Fibroblast of skin of abdomen (primary cell): ENCODE measurements at regions not wholly inside any gene's neighbourhood (a gene's known extent, or its start where the extent isn't known, plus 50 kb on each side); places are given as distances from the start of the nearest gene placed in this dataset.

Experiments used
- DNase-seq: peaks from one replicate; pipeline ENCODE4 v3.0.0-alpha.2; 2013

DNA sequence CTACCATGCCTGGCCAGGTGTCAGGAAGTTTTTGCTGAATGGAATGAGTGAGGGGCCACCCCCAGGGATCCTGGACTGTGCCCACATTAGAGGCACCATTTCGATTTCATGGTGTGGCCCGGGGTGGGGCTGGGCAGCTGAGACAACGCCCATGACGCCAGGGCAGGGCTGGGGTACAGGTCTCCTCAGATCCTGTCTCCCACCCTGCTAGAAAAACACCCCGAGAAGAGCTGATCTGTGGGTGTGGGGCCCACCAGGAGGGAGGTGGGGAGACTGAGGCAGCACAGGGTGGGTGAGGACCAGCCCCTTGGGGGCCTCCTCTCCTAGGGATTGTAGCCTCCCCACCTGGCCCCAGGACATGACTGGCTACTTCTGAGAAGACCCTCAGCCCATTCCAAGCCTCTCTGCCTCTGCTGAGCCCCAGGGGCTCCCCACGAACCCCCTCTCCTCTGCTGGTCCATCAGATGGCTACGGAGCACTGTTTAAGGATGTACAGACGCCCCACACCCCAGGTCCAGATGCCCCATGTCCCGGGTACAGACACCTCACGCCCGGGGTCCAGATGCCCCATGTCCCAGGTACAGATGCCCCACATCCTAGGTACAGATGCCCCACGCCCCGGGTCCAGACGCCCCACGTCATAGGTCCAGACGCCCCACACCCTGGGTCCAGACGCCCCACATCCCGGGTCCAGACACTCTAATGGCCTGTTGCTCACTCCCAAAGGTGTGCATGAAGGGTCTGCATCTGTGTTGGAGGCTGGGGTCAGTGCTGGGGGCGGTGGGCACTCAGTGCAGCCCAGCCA lies 99.4 kb downstream of the MICALL2 start:
- no peak for DNase-seq

DNA sequence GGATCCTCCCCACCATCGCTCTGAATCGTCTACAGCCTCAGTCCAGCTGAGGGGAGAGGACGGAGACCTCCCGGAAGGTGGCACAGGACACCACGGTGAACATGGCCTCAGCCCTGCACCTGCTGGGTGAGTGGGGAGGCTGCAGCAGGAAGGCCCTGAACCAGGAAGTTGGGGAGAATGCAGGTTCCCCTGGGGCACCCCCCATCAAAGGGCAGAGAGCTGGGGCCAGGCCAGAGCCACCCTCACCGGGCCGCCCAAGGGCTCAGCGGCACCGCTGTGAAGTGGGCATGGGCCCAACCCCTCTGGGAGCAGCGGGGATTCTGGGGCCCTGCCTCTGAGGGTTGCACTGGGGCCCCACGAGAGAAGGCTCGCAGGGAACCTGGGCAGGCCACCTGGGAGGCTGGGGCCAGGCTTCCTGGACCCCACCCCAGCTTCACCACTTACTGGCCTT lies 98.7 kb downstream of the MICALL2 start:
- no peak for DNase-seq

DNA sequence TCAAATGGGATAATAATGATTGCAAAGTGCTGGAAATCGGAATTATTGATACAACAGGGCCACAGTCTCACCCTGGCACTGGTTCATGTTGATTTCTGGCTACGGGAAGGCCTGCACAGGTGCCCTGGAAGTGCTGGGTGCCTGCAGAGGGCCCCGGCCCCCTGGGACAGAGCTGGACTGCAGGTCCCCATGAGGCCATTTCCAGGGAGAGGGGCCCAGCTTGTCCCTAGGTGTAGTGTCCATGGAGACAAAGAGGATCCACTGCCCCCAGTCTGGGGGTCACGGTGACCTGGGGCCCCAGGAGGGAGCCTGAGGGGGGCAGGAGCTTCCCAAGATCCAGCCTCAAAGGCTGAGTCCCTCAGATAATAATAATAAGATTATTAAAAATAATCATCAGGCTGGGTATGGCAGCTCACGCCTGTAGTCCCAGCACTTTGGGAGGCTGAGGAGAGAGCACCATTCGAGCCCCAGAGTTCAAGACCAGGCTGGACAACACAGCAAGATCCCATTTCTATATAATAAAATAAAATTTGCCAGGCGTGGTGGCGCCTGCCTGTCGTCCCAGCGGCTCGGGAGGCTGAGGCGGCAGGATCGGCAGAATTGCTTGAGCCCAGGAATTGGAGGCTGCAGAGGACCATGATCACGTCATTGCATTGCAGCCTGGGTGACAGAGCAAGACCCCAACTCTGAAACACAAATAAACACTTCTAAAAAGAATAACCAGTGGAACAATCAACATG lies 98.1 kb downstream of the MICALL2 start:
- DNase-seq = no peak

DNA sequence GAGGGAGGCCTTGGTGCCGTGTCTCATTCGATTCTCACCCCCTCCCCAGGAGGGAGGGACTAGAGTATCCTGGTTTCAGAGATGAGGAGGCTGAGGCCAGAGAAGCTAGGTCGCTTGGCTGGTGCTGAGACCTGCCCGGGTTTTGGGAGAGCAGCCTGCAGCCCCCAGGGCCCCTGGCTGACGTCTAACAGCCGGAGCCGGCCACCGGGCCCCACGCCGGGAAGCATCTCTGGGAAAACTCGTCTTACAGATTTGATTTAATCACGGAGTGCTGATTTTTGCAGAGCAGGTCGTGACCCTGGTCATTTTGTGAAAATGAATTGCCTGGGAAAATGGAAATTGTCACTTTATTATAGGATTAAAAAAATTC lies 97.5 kb downstream of the MICALL2 start:
- no peak for DNase-seq

DNA sequence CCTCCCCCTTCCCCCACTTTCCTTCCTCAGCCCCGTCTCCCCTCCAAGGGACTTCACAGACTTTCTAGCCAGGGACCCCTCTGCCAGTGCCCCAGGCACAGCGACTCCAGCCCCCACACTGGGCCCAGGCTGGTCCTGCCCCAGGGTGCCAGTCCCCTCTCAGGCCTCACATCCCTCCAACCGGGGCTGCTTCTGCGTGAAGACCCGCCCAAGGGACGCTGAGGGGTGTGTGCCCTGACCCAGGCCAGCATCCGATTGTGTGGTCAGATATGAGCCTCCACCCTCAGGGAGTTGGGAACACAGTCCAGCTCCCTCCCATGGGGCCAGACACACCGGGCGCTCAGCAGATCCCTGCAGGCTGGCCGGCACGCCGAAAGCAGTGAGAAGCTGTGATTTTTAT lies 97.0 kb downstream of the MICALL2 start:
- no peak for DNase-seq

DNA sequence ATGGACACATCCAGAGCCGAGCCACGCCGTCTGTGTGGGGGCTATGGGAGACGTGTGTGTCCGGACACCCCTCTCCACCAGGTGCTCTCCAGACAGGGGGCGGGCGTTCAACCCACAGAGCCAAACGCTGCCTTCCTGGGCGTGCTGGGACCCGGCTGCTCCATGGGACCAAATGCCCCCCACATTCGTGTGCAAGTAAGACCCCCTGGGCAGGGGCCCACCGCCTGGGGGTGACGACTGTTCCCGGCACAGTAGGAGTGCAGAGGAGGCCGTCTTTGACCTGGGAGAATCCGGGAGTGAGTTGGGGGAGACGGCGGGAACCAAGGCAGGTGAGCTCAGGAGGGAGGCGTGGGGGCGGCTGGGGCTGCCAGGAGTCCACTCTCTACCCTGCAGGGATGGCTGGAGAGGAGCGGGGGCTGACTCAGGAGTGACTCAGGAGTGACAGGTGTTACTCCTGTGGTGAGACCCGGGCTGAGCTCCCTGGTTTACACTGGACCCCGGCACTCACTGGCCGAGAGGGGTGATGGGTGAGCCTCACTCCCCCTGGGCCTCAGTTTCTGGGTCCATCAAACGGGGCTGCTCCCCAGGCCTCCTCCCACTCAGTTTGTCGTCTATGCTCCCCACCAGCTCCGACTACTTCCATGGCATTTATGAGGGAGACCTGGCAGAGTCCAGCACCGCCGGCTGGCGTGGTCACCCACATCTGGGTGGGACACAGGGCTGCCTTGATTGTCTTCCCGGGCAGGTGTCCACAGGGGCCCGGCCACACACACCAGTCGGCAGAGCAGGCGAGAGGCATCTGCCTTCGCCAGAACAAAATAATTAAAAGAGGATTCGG lies 95.0 kb downstream of the MICALL2 start:
- DNase-seq = no peak

DNA sequence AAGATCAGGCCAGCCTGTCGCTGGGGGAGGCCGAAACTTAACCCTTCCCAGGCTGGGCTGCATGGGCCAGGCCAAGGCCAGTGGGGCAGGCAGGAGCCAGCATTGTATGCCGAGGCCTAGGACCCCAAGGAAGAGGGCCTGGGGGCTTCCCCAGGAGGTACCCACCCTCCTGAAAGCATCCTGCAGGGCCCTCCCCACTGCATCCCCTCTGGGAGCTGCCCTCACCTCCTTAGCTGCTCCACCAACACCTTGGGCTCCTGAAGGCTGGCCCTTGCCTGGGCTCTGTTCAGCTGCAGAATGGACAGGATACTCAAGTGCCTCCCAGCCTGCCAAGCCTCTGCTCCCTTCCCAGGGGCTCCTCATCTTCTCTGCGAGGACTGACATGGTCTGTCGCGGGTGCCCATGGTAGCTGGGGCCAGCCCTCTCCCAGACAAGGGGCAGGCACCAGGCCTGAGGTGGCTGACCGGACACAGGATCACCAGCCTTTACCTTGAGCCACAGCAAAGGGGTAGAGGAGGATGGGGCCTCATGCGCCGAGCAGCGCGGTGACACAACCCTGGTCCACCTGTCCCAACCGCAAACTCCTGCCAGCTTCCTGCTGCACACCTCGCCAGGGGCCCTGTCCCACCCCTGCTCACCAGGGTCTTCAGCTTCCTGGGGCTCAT lies 94.2 kb downstream of the MICALL2 start:
- no peak for DNase-seq

DNA sequence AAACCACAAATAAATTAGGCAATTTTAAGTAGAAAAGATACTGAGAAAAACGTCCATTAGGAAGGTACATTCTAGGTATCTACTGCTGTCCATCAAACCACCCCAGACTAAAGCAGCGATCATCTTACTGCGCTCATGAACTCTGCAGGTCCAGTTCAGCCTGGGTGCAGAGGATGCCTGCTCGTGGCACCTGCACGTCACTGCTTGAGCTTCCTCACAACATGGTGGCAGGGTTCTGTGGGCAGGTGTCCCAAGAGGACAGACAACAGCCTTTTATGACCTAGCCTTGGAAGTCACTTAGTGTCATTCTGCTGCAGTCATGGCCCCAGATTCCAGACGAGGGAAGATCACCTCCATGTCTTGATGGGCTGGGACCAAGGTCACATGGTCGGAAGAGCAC lies 93.4 kb downstream of the MICALL2 start:
- DNase-seq = no peak

DNA sequence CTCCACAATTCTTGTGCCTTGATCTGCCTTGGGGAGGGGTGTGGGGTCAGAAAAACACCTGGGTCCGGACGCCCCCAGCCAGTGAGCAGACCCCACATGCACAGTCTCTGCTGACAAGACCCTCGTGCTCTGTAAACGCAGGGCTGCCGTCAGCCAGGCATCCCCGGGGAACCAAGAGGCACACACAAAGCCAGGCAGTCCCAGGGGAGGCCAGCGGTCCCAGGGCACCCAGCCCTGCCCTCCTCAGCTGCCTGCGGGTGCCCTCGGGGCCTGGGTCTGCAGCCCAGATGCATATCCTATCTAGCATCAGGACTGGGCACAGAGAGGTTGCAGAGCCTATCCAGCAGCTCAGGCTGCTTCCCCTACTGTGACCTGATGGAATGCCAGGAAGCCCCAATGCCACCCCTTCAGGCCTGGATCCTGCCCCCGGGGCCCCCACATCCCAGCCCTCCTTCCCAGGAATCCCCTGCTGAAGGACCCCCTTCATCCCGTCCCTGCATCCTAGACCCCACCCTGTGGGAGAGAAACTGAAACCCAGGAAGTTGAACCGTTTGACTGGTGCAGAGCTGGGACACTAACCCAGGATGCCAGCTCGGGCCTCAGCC lies 92.4 kb downstream of the MICALL2 start:
- no peak for DNase-seq

DNA sequence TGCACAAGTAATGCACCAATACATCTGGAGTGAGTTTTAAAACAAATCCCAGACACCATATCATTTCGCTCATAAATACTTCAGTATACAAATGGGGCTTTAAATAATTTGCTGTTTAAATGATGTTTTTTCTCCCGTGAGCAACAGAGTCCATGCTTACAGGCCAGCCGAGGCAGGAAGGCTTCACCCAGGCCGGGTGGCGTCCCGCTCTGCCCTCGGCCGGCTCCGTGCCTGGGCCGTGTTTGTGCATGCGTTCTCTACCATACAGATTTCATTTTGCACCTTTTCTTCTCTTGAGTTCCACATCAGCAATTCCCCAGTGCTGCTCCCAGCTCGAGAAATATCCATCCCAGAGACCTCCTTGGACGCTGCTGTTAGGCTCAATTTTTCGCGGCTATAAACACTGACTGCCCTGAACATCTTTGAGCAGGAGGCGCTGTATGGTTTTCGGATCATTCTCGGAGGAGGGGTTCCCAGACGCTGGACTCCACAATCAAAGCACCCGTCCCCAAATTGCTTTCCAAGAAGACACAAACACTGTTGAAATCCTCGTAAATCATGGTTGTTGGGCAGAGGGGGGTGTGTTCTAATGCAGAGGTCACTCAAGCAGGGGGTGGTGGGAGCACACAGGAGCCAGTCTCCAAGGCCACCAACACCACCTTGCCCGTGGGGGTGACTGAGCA lies 91.6 kb downstream of the MICALL2 start:
- DNase-seq = no peak

DNA sequence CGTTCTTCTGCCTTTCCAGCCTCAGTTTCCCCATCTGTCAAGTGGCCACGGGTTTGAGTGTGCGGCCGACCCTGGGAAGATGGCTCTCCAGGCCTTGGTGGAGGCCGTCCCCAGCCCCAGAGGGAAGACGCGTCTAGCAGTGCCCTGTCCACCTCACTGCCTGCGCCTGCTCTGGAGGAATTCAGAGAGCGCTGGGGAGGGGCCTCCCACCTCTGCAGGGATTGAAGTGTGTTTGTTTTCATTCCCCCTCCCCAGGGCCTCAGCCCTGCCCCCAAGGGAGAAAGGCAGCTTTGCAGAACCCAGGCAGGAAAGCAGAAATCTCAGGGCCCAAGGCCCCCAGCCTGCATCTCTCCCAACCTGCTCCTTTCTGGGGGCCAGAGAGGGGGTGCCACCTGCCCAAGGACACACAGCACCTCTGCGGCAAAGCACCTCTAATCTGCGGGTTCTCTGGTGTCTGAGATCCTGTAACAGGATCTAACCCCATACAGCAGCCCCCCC lies 91.0 kb downstream of the MICALL2 start:
- DNase-seq = no peak

DNA sequence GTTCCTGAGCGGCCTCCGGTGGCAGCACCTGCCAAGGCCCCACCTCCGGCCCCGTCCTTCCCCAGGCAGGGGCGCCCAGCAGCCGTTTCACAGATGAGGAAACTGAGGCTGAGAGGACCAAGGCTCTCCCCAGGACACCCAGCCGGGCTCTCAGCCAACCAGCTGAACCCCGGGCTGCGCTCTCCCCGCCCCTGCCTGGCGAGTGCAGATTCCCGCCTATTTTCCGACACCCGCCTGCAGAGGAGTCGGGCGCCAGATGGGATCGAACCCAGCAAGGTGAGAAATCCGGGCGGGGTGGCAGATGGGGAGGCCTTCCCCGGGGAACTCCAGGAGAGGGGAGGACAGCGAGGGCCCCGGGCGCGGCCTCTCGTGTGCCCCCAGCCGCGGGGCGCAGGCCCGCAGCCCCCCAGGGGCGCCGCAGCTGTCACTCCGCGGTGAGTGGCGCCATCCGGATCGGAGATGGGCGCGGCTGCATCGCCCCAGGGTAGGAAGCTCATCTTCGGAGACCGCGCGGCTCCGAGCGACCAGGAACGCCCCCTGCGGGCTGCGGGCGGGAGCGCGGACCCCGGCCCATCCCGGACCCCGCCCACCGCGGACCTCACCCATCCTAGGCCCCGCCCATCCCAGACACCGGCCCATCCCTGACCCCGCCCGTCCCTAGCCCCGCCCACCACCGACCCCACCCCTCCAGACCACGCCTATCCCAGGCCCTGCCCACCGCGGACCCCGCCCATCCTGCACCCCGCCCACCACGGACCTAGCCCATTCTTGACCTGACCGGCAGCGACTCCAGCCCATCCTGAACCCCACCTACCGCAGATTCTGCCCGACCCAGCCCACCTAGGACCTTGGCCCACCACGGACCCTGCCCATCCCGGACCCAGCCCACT lies 90.3 kb downstream of the MICALL2 start:
- no peak for DNase-seq

DNA sequence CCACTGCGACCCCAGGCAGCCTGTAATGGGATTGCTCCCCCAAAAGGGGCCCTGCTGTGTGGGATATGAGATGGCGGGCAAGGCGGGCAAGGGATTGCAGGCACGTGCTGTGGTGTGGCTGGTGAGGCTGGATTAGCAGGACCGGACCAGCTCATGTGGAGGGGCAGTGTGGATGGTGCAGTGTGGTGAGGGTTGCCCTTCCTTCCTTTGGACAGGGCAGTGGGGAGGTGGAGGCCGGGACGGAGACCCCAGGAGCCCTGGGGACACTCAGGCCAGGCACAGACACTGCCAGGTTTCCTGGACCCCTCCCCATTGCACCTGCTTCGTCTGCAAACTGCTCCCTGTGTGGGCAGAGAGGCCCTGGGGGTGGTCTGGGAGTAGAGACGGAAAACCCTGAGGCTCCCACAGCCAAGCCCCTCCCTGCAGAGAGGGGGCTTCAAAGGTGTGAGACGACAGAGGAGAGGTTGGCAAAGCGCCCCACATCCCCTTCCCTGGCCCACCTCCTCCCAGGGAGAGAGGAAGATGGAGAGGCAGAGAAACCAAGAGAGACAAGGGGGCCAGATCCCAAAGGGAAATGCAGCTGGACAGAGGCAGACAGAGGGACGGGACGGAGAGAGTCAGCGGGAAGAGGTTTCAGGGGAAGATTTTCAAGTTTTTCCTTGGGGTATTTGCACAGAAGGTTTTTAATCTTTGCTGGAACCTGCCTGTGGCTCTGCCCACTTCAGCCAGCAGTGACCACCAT lies 89.2 kb downstream of the MICALL2 start:
- no peak for DNase-seq

DNA sequence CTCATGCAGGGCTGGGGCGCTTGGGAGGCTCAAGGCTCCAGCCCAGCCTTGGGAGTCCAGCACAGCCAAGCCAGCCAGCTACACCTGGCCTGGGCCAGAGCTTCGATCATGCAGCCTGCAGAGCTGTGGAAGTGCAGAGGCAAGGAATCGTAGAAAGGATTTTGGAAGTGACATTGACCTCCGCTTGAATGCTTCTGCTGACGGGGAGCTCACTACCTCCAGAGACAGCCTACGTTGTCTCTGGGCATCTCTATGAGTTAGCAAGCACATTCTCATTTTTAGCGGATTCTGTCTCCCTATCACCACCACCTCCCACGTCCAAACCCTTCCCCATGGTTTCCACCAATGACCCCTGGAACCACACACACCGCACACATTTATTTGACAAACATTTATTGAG lies 88.5 kb downstream of the MICALL2 start:
- DNase-seq = no peak

DNA sequence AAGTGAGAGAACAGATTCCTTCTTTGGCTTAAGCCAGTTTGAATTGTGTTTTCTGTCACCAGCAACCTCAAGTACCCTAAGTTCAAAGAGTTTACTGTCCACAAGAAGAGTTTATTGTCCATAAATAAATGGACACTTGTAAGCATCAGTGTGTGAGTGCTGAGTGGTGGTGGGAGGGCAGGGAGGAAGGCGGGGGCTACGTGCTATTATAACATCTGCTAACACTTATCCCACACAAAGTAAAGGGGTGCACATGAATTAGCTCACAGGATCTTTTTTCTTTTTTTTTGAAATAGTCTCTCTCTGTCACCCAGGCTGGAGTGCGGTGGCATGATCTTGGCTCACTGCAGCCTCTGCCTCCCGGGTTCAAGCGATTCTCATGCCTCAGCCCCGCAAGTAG lies 87.2 kb downstream of the MICALL2 start:
- DNase-seq = no peak

DNA sequence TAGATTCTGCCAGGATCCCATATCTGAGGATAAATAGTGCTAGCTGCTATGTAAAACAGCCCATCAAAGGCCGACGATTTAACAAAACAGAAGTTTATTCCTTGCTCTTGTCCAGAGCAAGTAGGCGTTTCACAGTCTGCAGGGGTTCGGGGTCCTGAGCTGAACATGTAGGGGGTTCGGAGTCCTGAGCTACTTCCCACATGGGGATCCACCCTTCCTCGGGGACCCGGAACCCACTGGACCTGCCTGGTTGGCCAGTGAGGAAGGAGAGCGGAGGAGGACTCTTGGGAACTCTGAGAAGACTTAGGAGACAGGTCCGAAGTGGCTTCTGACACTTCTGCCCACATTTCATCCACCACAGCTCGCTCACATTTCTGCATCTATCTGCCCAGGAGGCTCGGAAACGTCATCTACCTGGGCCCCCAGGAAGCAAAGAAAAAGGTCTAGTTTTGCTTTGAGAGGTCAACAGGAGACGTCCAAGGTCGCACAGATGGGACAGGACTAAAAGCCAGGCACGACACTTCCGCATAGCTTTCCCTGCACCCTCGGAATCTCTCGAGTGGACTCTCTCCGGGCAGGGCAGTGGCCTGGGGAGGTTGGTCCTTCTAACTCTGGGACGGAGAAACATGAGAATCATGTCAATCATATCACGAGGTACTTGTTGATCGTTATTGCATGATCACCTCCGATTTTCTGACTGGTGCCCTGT lies 86.4 kb downstream of the MICALL2 start:
- no peak for DNase-seq

DNA sequence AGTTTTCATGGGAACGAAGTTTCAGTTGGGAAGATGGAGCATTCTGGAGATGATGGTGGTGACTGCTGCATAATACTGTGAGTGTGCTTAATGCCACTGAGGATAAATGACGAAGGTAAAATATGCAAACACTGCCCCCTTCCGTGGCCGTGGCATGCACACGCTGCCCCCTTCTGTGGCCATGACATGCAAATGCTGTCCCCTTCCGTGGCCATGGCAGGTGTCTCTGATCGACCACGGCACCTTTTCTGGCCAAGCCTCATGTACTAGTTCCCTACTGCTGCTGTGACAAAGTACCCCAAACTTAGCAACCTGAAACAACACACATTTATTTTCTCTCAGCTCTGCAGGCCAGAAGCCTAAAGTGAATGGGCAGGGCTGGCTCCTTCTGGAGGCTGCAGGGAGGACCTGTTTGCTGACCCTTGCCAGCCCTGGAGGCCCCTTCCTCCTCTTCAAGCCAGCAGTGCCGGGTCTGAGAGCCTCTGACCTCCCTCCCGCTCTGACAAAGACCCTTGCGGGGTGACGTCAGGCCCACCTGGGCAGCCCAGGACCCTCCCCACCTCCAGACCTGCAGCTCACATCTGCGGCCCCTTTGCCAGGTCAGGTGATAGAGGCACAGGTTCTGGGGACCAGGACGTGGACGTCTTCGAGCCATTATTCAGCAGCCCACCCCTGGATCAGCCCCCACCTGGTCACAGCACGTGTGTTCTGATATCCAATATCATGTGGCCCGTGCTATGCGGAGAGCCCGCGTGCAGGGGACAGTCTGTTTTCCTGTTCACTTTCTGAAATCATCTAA lies 82.0 kb downstream of the MICALL2 start:
- no peak for DNase-seq
